Loucy (cell line): ENCODE measurements at regions not wholly inside any gene's neighbourhood (a gene's known extent, or its start where the extent isn't known, plus 50 kb on each side); places are given as distances from the start of the nearest gene placed in this dataset.

Source experiments
- H2AFZ ChIP-seq: fragments of 200-600 bp; sonication (generic); 2 replicates; pipeline ENCODE4 v1.6.0; 2016; ENCODE audit warnings: antibody characterized with exemption, mild to moderate bottlenecking, low read length, moderate library complexity
- H3F3A ChIP-seq: fragments of 200-600 bp; 2 replicates; pipeline ENCODE4 v1.6.0; 2016; ENCODE audit warnings: antibody characterized with exemption, low read depth, mild to moderate bottlenecking
- H3K27me3 ChIP-seq: fragments of 200-600 bp; sonication (generic); 2 replicates; pipeline ENCODE4 v1.6.1; 2014; ENCODE audit warnings: low read length, mild to moderate bottlenecking; ENCODE audit not compliant: insufficient read depth, poor library complexity, severe bottlenecking
- H3K36me3 ChIP-seq: fragments of 200-600 bp; sonication (generic); 2 replicates; pipeline ENCODE4 v1.6.1; 2016; ENCODE audit warnings: low read length; ENCODE audit not compliant: insufficient read depth
- H3K4me1 ChIP-seq: fragments of 200-600 bp; sonication (generic); 2 replicates; pipeline ENCODE4 v1.5.1; 2014; ENCODE audit warnings: low read length, mild to moderate bottlenecking; ENCODE audit not compliant: insufficient read depth, poor library complexity, severe bottlenecking
- H3K4me2 ChIP-seq: fragments of 200-600 bp; sonication (generic); 2 replicates; pipeline ENCODE4 v1.6.0; 2014; ENCODE audit warnings: antibody characterized with exemption, low read length, low read depth, mild to moderate bottlenecking; ENCODE audit not compliant: poor library complexity, severe bottlenecking
- H3K4me3 ChIP-seq: fragments of 200-600 bp; sonication (generic); 2 replicates; pipeline ENCODE4 v1.5.1; 2014; ENCODE audit warnings: low read length, mild to moderate bottlenecking, mixed read lengths; ENCODE audit not compliant: poor library complexity, severe bottlenecking
- H3K79me2 ChIP-seq: fragments of 200-600 bp; sonication (generic); 2 replicates; pipeline ENCODE4 v1.6.1; 2014; ENCODE audit warnings: low read length; ENCODE audit not compliant: insufficient read depth
- H3K9ac ChIP-seq: fragments of 200-600 bp; sonication (generic); 2 replicates; pipeline ENCODE4 v1.6.0; 2014; ENCODE audit warnings: mild to moderate bottlenecking, low read depth, low read length, moderate library complexity; ENCODE audit not compliant: poor library complexity, severe bottlenecking
- H3K9me2 ChIP-seq: fragments of 200-600 bp; sonication (generic); replicated peaks from 2 replicates; pipeline ENCODE4 v1.6.1; 2016; ENCODE audit warnings: low read depth, low read length, mixed read lengths
- H3K9me3 ChIP-seq: fragments of 200-600 bp; sonication (generic); 2 replicates; pipeline ENCODE4 v1.6.1; 2014; ENCODE audit warnings: mild to moderate bottlenecking, antibody characterized with exemption, low read length, low read depth; ENCODE audit not compliant: insufficient read depth
- H4K20me1 ChIP-seq: fragments of 200-600 bp; sonication (generic); 2 replicates; pipeline ENCODE4 v1.6.0; 2014; ENCODE audit warnings: antibody characterized with exemption, low read length, mild to moderate bottlenecking; ENCODE audit not compliant: insufficient read depth, poor library complexity, severe bottlenecking
- CTCF ChIP-seq: fragments of 200-600 bp; sonication (generic); conservative IDR thresholded peaks from 2 replicates; pipeline ENCODE4 v1.5.1; 2014; ENCODE audit warnings: mild to moderate bottlenecking, antibody characterized with exemption, low read length
- EZH2phosphoT487 ChIP-seq: fragments of 200-600 bp; IDR thresholded peaks from 2 replicates; pipeline ENCODE4 v1.6.1; 2018; ENCODE audit warnings: antibody characterized with exemption, mild to moderate bottlenecking, moderate library complexity, borderline replicate concordance

GRCh38 chr13:86283031-86283430 lies 483.8 kb upstream of the SLITRK6 start:
- Histone ChIP-seq H3K79me2 (no peaks in the 10 kb centered on the region), H3K4me2 (no peak overlapping the region), H3K36me3 (no peaks in the 10 kb centered on the region), H3K4me3 (no peak overlapping the region), H2AFZ (no peak overlapping the region), H3K27me3 (no peaks in the 10 kb centered on the region), H4K20me1 (no peaks in the 10 kb centered on the region), H3F3A (no peaks in the 10 kb centered on the region), H3K9me2 (no peaks in the 10 kb centered on the region), H3K9me3 (no peaks in the 10 kb centered on the region), H3K4me1 (peaks cover 5% of the 10 kb centered on the region), H3K9ac (no peak overlapping the region)
- TF ChIP-seq CTCF (no peak), EZH2phosphoT487 (no peak)

- Histone ChIP-seq H3K4me1 (no peaks in the 10 kb centered on the region), H4K20me1 (no peaks in the 10 kb centered on the region), H3K27me3 (no peaks in the 10 kb centered on the region), H3K36me3 (no peaks in the 10 kb centered on the region), H2AFZ (no peak overlapping the region), H3K79me2 (no peaks in the 10 kb centered on the region), H3F3A (no peaks in the 10 kb centered on the region), H3K9me2 (no peaks in the 10 kb centered on the region), H3K9ac (no peak overlapping the region), H3K4me2 (no peak overlapping the region), H3K4me3 (no peak overlapping the region), H3K9me3 (no peaks in the 10 kb centered on the region)
- TF ChIP-seq CTCF (no peak), EZH2phosphoT487 (no peak)
These were observed 499.5 kb upstream of the SLITRK6 start for GRCh38 chr13:86298725-86299124.

GRCh38 chr13:86299128-86299527 lies 499.9 kb upstream of the SLITRK6 start:
- H3K9me3 ChIP-seq: no peaks in the 10 kb centered on the region
- no peak overlapping the region for H3K9ac ChIP-seq
- no peaks in the 10 kb centered on the region for H4K20me1 ChIP-seq
- H3K4me2 ChIP-seq: no peak overlapping the region
- no peak overlapping the region for H3K4me3 ChIP-seq
- H3K27me3 ChIP-seq: no peaks in the 10 kb centered on the region
- H3K4me1 ChIP-seq: no peaks in the 10 kb centered on the region
- no peaks in the 10 kb centered on the region for H3K9me2 ChIP-seq
- no peaks in the 10 kb centered on the region for H3K36me3 ChIP-seq
- TF ChIP-seq CTCF (no peak), EZH2phosphoT487 (no peak)
- no peaks in the 10 kb centered on the region for H3F3A ChIP-seq
- H3K79me2 ChIP-seq: no peaks in the 10 kb centered on the region
- no peak overlapping the region for H2AFZ ChIP-seq
